RPMI7951 (cell line): ENCODE measurements at regions not wholly inside any gene's neighbourhood (a gene's known extent, or its start where the extent isn't known, plus 50 kb on each side); places are given as distances from the start of the nearest gene placed in this dataset.

Experiments used
- DNase-seq: peaks from one replicate; pipeline ENCODE4 v3.0.0-alpha.2; 2012; ENCODE audit warnings: low read depth

DNA sequence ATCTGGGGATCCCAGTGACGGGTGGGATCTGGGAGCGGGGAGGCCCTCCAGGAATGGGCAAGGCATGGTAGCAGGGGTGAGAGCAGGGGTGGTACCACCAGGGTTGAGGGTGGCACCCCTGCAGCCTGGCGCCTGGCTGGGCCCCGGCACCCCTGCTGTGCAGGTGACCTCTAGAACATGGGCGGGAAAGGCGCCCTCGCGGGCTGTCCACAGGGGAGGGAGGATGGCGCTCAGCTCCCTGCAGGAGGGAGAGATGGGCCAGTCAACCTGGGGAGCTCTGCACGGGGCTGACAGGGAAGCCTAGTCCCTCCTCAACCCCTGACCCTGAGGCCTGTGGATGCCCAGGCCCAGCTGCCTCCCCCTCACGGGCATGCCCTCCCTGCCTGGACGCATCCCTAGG lies 61.6 kb upstream of the SLCO4A1 start:
- no peak for DNase-seq

DNA sequence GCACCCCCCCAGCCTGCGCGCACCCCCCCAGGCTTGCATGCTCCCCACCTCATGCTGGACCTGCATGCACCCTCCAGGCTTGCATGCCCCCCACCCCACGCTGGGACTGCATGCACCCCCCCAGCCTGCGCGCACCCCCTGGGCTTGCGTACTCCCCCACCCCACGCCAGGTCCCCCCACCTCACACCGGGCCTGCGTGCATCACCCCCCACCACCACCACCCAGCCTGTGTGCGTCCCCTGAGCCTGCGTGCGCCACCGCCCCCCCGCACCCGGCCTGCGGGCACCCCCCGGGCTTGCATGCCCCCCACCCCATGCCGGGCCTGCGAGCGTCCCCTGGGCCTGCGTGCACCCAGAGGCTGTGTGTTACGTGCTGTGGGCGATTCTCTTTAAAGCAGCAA lies 61.0 kb upstream of the SLCO4A1 start:
- no peak for DNase-seq

- DNase-seq, result no peak
These were observed 60.5 kb upstream of the SLCO4A1 start for GRCh38 chr20:62581806-62582205.

DNA sequence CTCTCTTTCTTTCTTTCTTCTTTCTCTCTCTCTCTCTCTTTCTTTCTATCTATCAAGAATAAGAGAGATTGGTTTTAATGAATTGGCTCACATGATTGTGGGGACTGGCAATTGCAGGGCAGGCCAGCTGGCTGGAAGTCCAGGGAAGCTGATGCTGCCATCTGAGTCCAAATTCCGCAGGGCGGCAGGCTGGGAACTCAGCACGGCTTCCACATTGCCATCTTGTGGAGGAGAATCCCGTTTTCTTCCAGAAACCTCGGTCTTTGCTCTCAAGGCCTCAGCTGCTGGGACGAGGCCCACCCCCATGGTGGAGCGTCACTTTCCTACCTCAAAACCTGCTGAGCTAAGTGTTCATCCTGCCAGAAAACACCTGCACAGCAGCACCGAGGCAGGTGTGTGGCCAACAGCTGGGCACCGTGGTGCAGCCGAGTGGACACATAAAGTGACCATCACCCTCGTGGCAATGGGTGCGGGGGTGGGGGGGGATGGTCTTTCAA lies 58.8 kb upstream of the SLCO4A1 start:
- peak; percentile 67 for DNase-seq

DNA sequence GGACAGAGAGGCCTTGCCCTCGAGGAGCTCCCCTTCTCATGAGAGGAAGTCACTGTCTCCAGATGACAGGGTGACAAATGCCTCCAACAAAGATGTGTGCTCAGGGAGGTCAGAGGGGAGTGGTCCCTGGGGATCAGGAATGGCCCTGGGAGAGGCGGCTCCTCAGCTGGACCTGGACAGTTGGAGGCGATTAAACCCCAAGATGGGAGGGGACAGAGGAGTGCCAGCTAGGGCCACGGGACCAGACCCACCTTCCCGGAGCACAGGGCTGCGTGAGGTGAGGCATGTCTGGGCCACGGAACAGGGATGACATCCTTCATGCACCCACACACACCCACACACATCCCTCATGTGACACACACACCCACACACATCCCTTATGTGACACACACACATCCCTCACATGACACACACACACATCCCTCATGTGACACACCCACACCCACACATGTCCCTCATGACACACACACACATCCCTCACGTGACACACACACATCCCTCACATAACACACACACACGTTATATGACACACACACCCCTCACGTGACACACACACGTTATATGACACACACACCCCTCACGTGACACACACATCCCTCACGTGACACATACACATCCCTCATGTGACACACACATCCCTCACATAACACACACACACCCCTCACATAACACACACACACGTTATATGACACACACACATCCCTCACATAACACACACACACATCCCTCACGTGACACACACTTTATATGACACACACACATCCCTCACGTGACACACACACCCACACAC lies 57.4 kb upstream of the SLCO4A1 start:
- DNase-seq, result no peak

DNA sequence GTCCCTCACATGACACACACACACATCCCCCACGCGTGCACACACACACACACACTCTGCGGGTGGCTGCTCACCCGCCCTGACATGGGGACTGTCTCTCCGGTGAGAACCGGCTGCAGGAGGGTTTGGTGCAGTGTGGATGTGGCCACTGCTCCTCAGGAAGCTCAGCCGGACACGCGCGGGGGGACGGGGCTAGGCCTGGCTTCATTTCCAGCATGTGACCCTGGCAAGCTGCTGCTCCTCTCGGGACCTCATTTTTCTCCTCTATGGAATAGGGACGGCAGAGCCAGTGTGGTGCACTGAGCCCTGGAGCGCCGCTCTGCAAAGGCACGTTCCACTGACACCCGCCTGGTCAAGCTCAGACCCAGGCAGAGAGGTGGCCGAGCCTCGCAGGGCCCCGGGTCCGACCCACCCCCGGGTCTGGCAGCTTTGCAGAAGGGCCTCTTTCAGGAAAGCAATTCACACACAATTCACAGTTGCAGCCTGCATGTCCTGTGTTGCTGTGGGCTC lies 56.8 kb upstream of the SLCO4A1 start:
- DNase-seq, result no peak

DNA sequence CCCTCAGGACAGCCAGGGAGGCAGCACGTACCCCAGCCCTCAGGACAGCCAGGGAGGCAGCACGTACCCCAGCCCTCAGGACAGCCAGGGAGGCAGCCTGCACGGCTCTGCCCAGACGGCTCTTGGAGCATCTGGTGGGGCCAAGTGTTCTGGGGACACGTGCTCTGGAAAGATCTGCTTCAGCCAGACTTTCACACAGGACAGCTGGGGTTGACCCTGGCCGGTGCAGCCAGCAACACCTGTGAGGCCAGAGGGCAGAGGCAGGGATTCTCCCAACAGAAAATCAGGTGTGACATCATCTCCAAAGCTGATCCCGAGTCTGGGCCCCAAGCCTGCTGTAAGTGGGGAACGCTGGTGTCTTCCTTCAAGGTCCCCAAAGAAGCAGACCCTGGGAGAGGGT lies 55.5 kb upstream of the SLCO4A1 start:
- no peak for DNase-seq

- peak; percentile 82 for DNase-seq
These were observed 54.4 kb upstream of the SLCO4A1 start for GRCh38 chr20:62587757-62588402.

DNA sequence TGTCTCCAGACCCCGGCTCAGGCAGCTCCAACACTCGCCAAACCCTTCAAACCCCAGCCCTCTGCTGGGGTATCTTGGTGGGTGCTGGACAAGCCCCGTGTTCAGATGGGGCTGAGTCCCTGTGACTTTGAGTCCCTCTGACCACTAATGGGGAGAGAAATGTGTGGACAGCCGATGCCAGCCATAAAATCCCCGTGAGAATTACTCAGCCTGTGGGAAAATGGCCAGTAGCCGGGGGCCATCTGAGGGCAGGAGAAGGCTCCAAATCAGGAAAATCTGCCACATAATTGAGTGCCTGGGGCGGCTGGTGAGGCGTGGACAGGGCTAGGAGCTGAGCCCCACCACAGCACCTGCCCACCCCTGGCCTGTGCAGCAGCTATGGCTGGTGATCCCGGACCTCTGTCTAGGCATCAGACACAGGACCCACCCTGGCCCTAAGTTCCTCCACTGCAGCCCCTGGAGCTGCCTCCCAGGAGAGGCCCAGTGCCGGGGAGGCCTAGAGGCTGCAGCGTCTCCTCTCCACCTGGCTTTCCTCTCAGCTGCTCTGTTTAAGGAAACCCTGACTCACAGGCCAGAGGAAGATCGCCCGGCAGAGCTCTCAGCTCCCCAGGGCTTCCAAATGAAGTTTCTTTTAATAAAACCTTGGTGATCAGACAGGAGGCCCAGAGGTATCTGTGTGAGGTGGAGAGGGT lies 53.7 kb upstream of the SLCO4A1 start:
- peak; percentile 91 for DNase-seq

- no peak for DNase-seq
These were observed 53.2 kb upstream of the SLCO4A1 start for GRCh38 chr20:62589150-62589498.

- no peak for DNase-seq
These were observed 52.6 kb upstream of the SLCO4A1 start for GRCh38 chr20:62589720-62590119.

DNA sequence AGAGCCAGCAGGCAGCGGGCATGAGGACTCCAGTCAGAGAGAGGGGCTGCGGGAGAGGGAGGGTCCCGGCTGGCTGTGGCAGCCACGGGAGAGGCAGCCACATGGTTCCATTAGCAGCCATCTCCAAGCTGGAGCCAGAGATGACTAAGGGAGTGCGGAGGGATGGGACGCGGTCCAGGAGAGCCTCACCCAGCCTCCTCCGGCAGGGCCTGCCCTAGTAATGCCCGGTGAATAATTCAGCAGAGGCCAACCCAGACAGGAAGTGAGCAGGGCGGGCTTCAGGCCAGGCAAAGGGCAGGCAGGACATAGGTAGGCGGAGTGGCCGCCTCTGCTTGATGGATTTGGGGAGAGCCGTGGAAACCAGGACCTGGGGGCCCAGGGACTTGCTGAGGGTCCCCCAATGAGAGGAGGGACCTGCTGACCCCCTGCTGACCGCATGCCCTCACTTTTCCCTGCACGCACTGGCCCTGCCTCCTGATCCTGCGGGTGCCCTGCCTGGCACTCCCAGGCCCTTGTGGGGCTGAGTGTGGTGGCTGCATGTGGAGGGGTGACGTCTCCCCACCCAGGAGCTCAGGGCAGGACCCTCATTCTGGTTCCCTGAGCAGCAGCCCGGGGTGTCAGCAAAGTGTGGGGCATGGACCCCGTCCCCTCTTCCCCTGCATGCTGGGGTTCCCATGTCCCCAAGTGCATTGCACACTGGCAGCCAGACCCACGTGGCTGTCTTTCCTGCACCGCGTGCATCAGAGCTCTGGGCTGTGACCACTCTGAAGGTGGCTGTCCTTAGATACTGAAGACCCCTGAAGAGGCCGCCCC lies 51.8 kb upstream of the SLCO4A1 start:
- peak; percentile 96 for DNase-seq

GRCh38 chr20:62591122-62591468 lies 51.2 kb upstream of the SLCO4A1 start:
- DNase-seq, result no peak

- no peak for DNase-seq
These were observed 50.7 kb upstream of the SLCO4A1 start for GRCh38 chr20:62591591-62591990.
